CD4-positive, alpha-beta T cell treated with Interleukin-17A for 1 hour (primary cell): ENCODE measurements at regions not wholly inside any gene's neighbourhood (a gene's known extent, or its start where the extent isn't known, plus 50 kb on each side); places are given as distances from the start of the nearest gene placed in this dataset.

Experiments used
- DNase-seq: peaks from one replicate; pipeline ENCODE4 v3.0.0-alpha.2; 2020

GRCh38 chr20:40203032-40203431 is 486.0 kb downstream of the MAFB start:
- DNase-seq, result no peak

- DNase-seq, result no peak
Observed at GRCh38 chr20:40197691-40198090, 491.3 kb downstream of the MAFB start.

GRCh38 chr20:40196846-40197436 is 492.1 kb downstream of the MAFB start:
- DNase-seq, result no peak

GRCh38 chr20:40195742-40196141 is 493.3 kb downstream of the MAFB start:
- no peak for DNase-seq

GRCh38 chr20:40192529-40192928 is 496.5 kb downstream of the MAFB start:
- no peak for DNase-seq

- no peak for DNase-seq
Observed at GRCh38 chr20:40192081-40192480, 497.0 kb downstream of the MAFB start.

- no peak for DNase-seq
Observed at GRCh38 chr20:40191573-40191972, 497.5 kb downstream of the MAFB start.

- DNase-seq, result no peak
Observed at GRCh38 chr20:40189621-40190020, 499.4 kb downstream of the MAFB start.

- DNase-seq, result no peak
Observed at GRCh38 chr20:40188319-40188718, 500.7 kb downstream of the MAFB start.

- no peak for DNase-seq
Observed at GRCh38 chr20:40186826-40187225, 502.2 kb downstream of the MAFB start.

- DNase-seq, result no peak
Observed at GRCh38 chr20:40181676-40182075, 507.4 kb downstream of the MAFB start.

- DNase-seq, result no peak
Observed at GRCh38 chr20:40176098-40176841, 512.8 kb downstream of the MAFB start.

GRCh38 chr20:40175296-40175695 is 513.7 kb downstream of the MAFB start:
- DNase-seq, result no peak

- DNase-seq, result no peak
Observed at GRCh38 chr20:40173872-40174271, 515.2 kb downstream of the MAFB start.

- DNase-seq, result no peak
Observed at GRCh38 chr20:40168981-40169620, 519.9 kb downstream of the MAFB start.

GRCh38 chr20:40161391-40161790 is 527.6 kb downstream of the MAFB start:
- DNase-seq, result no peak

- DNase-seq, result no peak
Observed at GRCh38 chr20:40160097-40160550, 528.9 kb downstream of the MAFB start.

GRCh38 chr20:40159276-40159675 is 529.8 kb downstream of the MAFB start:
- no peak for DNase-seq

GRCh38 chr20:40156600-40157317 is 532.3 kb downstream of the MAFB start:
- no peak for DNase-seq

GRCh38 chr20:40154514-40154913 is 534.5 kb downstream of the MAFB start:
- no peak for DNase-seq

- DNase-seq, result no peak
Observed at GRCh38 chr20:40148886-40149285, 540.1 kb downstream of the MAFB start.

GRCh38 chr20:40146071-40146470 is 543.0 kb downstream of the MAFB start:
- no peak for DNase-seq

GRCh38 chr20:40144581-40144980 is 544.5 kb downstream of the MAFB start:
- DNase-seq, result no peak

- DNase-seq, result no peak
Observed at GRCh38 chr20:40134176-40134575, 554.9 kb downstream of the MAFB start.
